Liver (tissue), 8 donors: ENCODE measurements at regions not wholly inside any gene's neighbourhood (a gene's known extent, or its start where the extent isn't known, plus 50 kb on each side); places are given as distances from the start of the nearest gene placed in this dataset.

Source experiments
- DNase-seq: peaks from one replicate; pipeline ENCODE4 v3.0.0-alpha.2; 2017; ENCODE audit warnings: low spot score
- H3K27ac ChIP-seq, 2 donors: one replicate each; pipeline ENCODE4 v1.7.0; 2013; ENCODE audit warnings: inconsistent platforms in 2 of 2, low read length in 2 of 2, control low read depth in 1 of 2, low read depth in 1 of 2, mild to moderate bottlenecking in 1 of 2
- H3K27me3 ChIP-seq, 4 donors: one replicate each; pipeline versions ENCODE4 v1.6.1 to v1.7.0; 2013; ENCODE audit warnings: low read length in 3 of 4, inconsistent platforms in 1 of 4, mild to moderate bottlenecking in 1 of 4, moderate library complexity in 1 of 4; ENCODE audit not compliant: control insufficient read depth in 4 of 4, insufficient read depth in 4 of 4
- H3K36me3 ChIP-seq, 4 donors: one replicate each; pipeline versions ENCODE4 v1.6.1 to v1.7.0; 2013; ENCODE audit warnings: low read length in 3 of 4, mild to moderate bottlenecking in 3 of 4, low read depth in 1 of 4, moderate library complexity in 1 of 4; ENCODE audit not compliant: control insufficient read depth in 4 of 4, insufficient read depth in 3 of 4
- H3K4me1 ChIP-seq, 4 donors: one replicate each; pipeline versions ENCODE4 v1.6.1 to v1.7.0; 2013; ENCODE audit warnings: low read length in 3 of 4, mild to moderate bottlenecking in 3 of 4, moderate library complexity in 1 of 4; ENCODE audit not compliant: control insufficient read depth in 4 of 4, insufficient read depth in 4 of 4
- H3K4me3 ChIP-seq, 3 donors: one replicate each; pipeline versions ENCODE4 v1.6.1 to v1.7.0; 2013; ENCODE audit warnings: low read length in 3 of 3, control low read depth in 1 of 3, low read depth in 1 of 3, mild to moderate bottlenecking in 1 of 3
- H3K9ac ChIP-seq, 2 donors: one replicate each; pipeline ENCODE4 v1.7.0; 2013; ENCODE audit warnings: low read length in 2 of 2, mild to moderate bottlenecking in 2 of 2, moderate library complexity in 2 of 2, control low read depth in 1 of 2, low read depth in 1 of 2
- H3K9me3 ChIP-seq, 4 donors: one replicate each; pipeline versions ENCODE4 v1.6.1 to v1.7.0; 2013; ENCODE audit warnings: low read length in 3 of 4; ENCODE audit not compliant: control insufficient read depth in 4 of 4
- EGR1 ChIP-seq, 2 donors: IDR thresholded peaks; 2 replicates each; pipeline ENCODE4 v1.6.1; 2016 to 2018; ENCODE audit warnings: antibody characterized with exemption in 2 of 2, low read depth in 2 of 2
- FOXA1 ChIP-seq: IDR thresholded peaks from 2 replicates; pipeline ENCODE4 v1.6.1; 2016; ENCODE audit warnings: antibody characterized with exemption
- FOXA2 ChIP-seq: IDR thresholded peaks from 2 replicates; pipeline ENCODE4 v1.6.1; 2016; ENCODE audit warnings: antibody characterized with exemption
- GABPA ChIP-seq, 2 donors: IDR thresholded peaks in 1 of 2; conservative IDR thresholded peaks in 1 of 2; 2 replicates each; pipeline ENCODE4 v1.6.1; 2016; ENCODE audit warnings: antibody characterized with exemption in 2 of 2, mild to moderate bottlenecking in 1 of 2, moderate library complexity in 1 of 2
- HNF4A ChIP-seq, 2 donors: conservative IDR thresholded peaks; 2 replicates each; pipeline ENCODE4 v1.6.1; 2016; ENCODE audit warnings: antibody characterized with exemption in 2 of 2, mild to moderate bottlenecking in 2 of 2
- HNF4G ChIP-seq: IDR thresholded peaks from 2 replicates; pipeline ENCODE4 v1.6.1; 2016; ENCODE audit warnings: antibody characterized with exemption
- JUND ChIP-seq, 2 donors: IDR thresholded peaks; 2 replicates each; pipeline ENCODE4 v1.6.1; 2016; ENCODE audit warnings: antibody characterized with exemption in 2 of 2
- MAX ChIP-seq: IDR thresholded peaks from 2 replicates; pipeline ENCODE4 v1.6.1; 2016; ENCODE audit warnings: antibody characterized with exemption
- NR2F2 ChIP-seq: IDR thresholded peaks from 2 replicates; pipeline ENCODE4 v1.6.1; 2016; ENCODE audit warnings: antibody characterized with exemption
- RAD21 ChIP-seq, 2 donors: IDR thresholded peaks; 2 replicates each; pipeline ENCODE4 v1.6.1; 2016; ENCODE audit warnings: antibody characterized with exemption in 2 of 2, mild to moderate bottlenecking in 2 of 2
- RXRA ChIP-seq, 2 donors: IDR thresholded peaks; 2 replicates each; pipeline ENCODE4 v1.6.1; 2017 to 2018; ENCODE audit warnings: antibody characterized with exemption in 2 of 2, mild to moderate bottlenecking in 1 of 2
- SP1 ChIP-seq: IDR thresholded peaks from 2 replicates; pipeline ENCODE4 v1.6.1; 2018; ENCODE audit warnings: antibody characterized with exemption, mild to moderate bottlenecking
- TAF1 ChIP-seq: conservative IDR thresholded peaks from 2 replicates; pipeline ENCODE4 v1.6.1; 2016; ENCODE audit warnings: antibody characterized with exemption, mild to moderate bottlenecking
- YY1 ChIP-seq: IDR thresholded peaks from 2 replicates; pipeline ENCODE4 v1.6.1; 2016; ENCODE audit warnings: antibody characterized with exemption, mild to moderate bottlenecking
- ZBTB33 ChIP-seq: IDR thresholded peaks from 2 replicates; pipeline ENCODE4 v1.6.1; 2016; ENCODE audit warnings: antibody characterized with exemption
- WGBS: extraction: QIAGEN DNeasy Blood & Tissue Kit; methylation state at CpG from one replicate; pipeline ENCODE4 v1.1.7; 2013; 5-methylcytosine and 5-hydroxymethylcytosine counted together
- TF ChIP-seq, protein P1 (sequence below): IDR thresholded peaks from 2 replicates; pipeline ENCODE4 v1.6.1; 2016; ENCODE audit warnings: antibody characterized with exemption
- TF ChIP-seq, protein P2 (sequence below): fragments of 150-350 bp; IDR thresholded peaks from 2 replicates; pipeline ENCODE4 v1.5.1; 2017; ENCODE audit warnings: improper control_type of control experiment, low read depth, low read length; ENCODE audit not compliant: missing input control
- donor health status: healthy.
- donor health status: healthy.
- donor health status: healthy.
- donor health status: healthy.
- donor health status: healthy.

DNA sequence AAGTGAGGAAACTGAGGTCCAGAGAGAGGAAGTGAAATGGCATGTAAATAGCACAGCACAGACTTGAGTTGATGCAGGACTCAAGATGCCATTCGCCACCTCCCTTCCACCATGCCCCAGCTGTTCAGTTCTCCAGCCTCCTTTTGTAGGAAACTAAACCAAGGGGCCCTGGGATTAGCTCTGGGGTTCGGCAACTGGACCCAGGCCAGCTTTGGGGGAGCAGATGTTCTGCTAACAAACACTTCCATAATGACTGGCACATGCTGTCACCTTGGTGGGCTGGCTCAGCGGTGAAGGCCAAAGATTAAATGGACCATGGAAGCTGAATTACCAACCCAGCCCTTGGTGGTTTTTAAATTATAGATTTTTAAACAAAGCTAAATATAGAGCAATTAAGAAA, 77.0 kb downstream of the IRX6 start:
- H3K9me3 ChIP-seq: peaks cover 0 to 4% (median 1%) of the 10 kb centered on the region in 4 donors
- no peak for DNase-seq
- peaks cover 0 to 3% (median 0%) of the 10 kb centered on the region in 4 donors for H3K27me3 ChIP-seq
- H3K36me3 ChIP-seq: no peaks in the 10 kb centered on the region
- H3K9ac ChIP-seq: no peak overlapping the region
- no peak overlapping the region for H3K4me3 ChIP-seq
- TF ChIP-seq RAD21 (IDR thresholded peaks at IDR 0.05) (no peak), EGR1 (IDR thresholded peaks at IDR 0.05; ENCODE audit: low read depth in 2 of 2) (no peak), HNF4A (conservative IDR thresholded peaks at IDR 0.05) (no peak), GABPA (IDR thresholded peaks at IDR 0.05 in 1 of 2, conservative IDR thresholded peaks at IDR 0.05 in 1 of 2) (no peak), JUND (IDR thresholded peaks at IDR 0.05) (no peak), FOXA1 (no peak), ZBTB33 (no peak), YY1 (no peak)
- 55% methylated on average over 3 of the region's 3 CpGs for WGBS
- H3K4me1 ChIP-seq: no peaks in the 10 kb centered on the region
- no peak overlapping the region for H3K27ac ChIP-seq

DNA sequence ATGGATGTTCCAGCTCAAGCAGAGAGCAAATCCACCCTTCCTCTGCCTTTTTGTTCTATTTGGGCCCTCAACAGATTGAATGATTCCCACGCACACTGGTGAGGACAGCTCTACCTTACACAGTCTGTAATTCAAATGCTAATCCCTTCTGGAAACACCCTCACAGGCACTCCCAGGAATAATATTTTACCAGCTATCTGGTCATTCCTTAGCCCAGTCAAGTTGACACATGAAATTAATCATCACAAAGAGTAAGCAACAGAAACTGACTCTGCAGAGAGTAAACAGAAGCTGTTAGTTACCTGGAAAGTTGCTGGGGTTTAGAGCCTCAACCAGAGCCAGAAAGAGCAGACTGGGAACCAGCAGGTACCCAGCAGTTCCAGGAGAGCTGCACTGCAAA, 75.5 kb upstream of the MMP2 start:
- Histone ChIP-seq H3K4me3 (no peak overlapping the region), H3K4me1 (no peaks in the 10 kb centered on the region), H3K36me3 (no peaks in the 10 kb centered on the region), H3K9ac (no peak overlapping the region), H3K27ac (no peak overlapping the region), H3K9me3 (peaks cover 0 to 5% (median 2%) of the 10 kb centered on the region in 4 donors), H3K27me3 (peaks cover 0 to 3% (median 0%) of the 10 kb centered on the region in 4 donors)
- 80% methylated on average over 1 of the region's 1 CpG for WGBS
- no peak for TF ChIP-seq FOXA2
- no peak for TF ChIP-seq JUND (IDR thresholded peaks at IDR 0.05)
- TF ChIP-seq FOXA1: no peak
- TF ChIP-seq HNF4G: no peak
- TF ChIP-seq HNF4A (conservative IDR thresholded peaks at IDR 0.05): no peak
- TF ChIP-seq ZBTB33: no peak
- TF ChIP-seq RXRA (IDR thresholded peaks at IDR 0.05): no peak
- TF ChIP-seq, protein P1, sequence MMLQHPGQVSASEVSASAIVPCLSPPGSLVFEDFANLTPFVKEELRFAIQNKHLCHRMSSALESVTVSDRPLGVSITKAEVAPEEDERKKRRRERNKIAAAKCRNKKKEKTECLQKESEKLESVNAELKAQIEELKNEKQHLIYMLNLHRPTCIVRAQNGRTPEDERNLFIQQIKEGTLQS: no peak
- TF ChIP-seq, protein P2, sequence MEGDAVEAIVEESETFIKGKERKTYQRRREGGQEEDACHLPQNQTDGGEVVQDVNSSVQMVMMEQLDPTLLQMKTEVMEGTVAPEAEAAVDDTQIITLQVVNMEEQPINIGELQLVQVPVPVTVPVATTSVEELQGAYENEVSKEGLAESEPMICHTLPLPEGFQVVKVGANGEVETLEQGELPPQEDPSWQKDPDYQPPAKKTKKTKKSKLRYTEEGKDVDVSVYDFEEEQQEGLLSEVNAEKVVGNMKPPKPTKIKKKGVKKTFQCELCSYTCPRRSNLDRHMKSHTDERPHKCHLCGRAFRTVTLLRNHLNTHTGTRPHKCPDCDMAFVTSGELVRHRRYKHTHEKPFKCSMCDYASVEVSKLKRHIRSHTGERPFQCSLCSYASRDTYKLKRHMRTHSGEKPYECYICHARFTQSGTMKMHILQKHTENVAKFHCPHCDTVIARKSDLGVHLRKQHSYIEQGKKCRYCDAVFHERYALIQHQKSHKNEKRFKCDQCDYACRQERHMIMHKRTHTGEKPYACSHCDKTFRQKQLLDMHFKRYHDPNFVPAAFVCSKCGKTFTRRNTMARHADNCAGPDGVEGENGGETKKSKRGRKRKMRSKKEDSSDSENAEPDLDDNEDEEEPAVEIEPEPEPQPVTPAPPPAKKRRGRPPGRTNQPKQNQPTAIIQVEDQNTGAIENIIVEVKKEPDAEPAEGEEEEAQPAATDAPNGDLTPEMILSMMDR: no peak
- no peak for TF ChIP-seq NR2F2
- TF ChIP-seq TAF1: no peak
- TF ChIP-seq EGR1 (IDR thresholded peaks at IDR 0.05; ENCODE audit: low read depth in 2 of 2): no peak
- TF ChIP-seq GABPA (IDR thresholded peaks at IDR 0.05 in 1 of 2, conservative IDR thresholded peaks at IDR 0.05 in 1 of 2): no peak
- TF ChIP-seq SP1: no peak
- TF ChIP-seq MAX: no peak
- no peak for DNase-seq
